Transverse colon (tissue), 3 donors: ENCODE measurements at regions not wholly inside any gene's neighbourhood (a gene's known extent, or its start where the extent isn't known, plus 50 kb on each side); places are given as distances from the start of the nearest gene placed in this dataset.

Experiments used
- CTCF ChIP-seq, 5 experiments: fragments of 200-600 bp in 3 of 5; fragments of 450-650 bp in 2 of 5; sonication (generic) in 3 of 5; IDR thresholded peaks; 1 replicate in 2 of 5; 2 replicates in 3 of 5; pipeline ENCODE4 v1.5.1; 2016 to 2017; ENCODE audit warnings: antibody characterized with exemption in 5 of 5, inconsistent platforms in 3 of 5, mild to moderate bottlenecking in 2 of 5, moderate library complexity in 1 of 5
- POLR2A ChIP-seq: fragments of 450-650 bp; IDR thresholded peaks from one replicate; pipeline ENCODE4 v1.6.1; 2016; ENCODE audit warnings: antibody characterized with exemption, mild to moderate bottlenecking, moderate library complexity

GRCh38 chr6:137801352-137802114 lies 65.5 kb upstream of the TNFAIP3 start:
- TF ChIP-seq CTCF (IDR thresholded peaks at IDR 0.05) (no peak), POLR2A (no peak)
